ENCODE measurements at regions not wholly inside any gene's neighbourhood (a gene's known extent, or its start where the extent isn't known, plus 50 kb on each side); places are given as distances from the start of the nearest gene placed in this dataset.

- no peak for TF ChIP-seq CTCF (IDR thresholded peaks at IDR 0.05)
- no peak for TF ChIP-seq POLR2A (IDR thresholded peaks at IDR 0.05)
- TF ChIP-seq POLR2AphosphoS5 (IDR thresholded peaks at IDR 0.05) = no peak
- no peak for TF ChIP-seq EP300 (IDR thresholded peaks at IDR 0.05; ENCODE audit: low read depth)
Measured at GRCh38 chr11:130666781-130667251, 218.4 kb downstream of the ADAMTS15 start.

Measured in transverse colon (tissue), 4 donors.